Breast epithelium (tissue), 4 donors: ENCODE measurements at regions not wholly inside any gene's neighbourhood (a gene's known extent, or its start where the extent isn't known, plus 50 kb on each side); places are given as distances from the start of the nearest gene placed in this dataset.

Experiments
- DNase-seq, 2 donors: peaks; one replicate each; pipeline ENCODE4 v3.0.0-alpha.2; 2019; ENCODE audit warnings: low spot score in 2 of 2
- H3K27ac ChIP-seq, 2 donors: fragments of 200-600 bp; sonication (generic) in 1 of 2; one replicate each; pipeline ENCODE4 v1.5.1; 2016 to 2019; ENCODE audit warnings: mild to moderate bottlenecking in 1 of 2
- H3K27me3 ChIP-seq, 2 donors: fragments of 200-600 bp; sonication (generic) in 1 of 2; one replicate each; pipeline versions ENCODE4 v1.5.1 to v1.6.0; 2017 to 2019; ENCODE audit warnings: control low read depth in 1 of 2, mild to moderate bottlenecking in 1 of 2
- H3K36me3 ChIP-seq: fragments of 200-600 bp; one replicate; pipeline ENCODE4 v1.5.1; 2019
- H3K4me1 ChIP-seq, 2 donors: fragments of 200-600 bp; sonication (generic); one replicate each; pipeline ENCODE4 v1.5.1; 2016 to 2019; ENCODE audit warnings: control low read depth in 1 of 2
- H3K4me3 ChIP-seq, 3 donors: fragments of 200-600 bp; sonication (generic); 1 replicate in 2 of 3; 2 replicates in 1 of 3; pipeline ENCODE4 v1.5.1; 2016 to 2019; ENCODE audit warnings: mild to moderate bottlenecking in 3 of 3, moderate library complexity in 2 of 3
- H3K9me3 ChIP-seq, 2 donors: fragments of 200-600 bp; sonication (generic) in 1 of 2; one replicate each; pipeline ENCODE4 v1.5.1; 2016 to 2019; ENCODE audit warnings: control low read depth in 1 of 2
- CTCF ChIP-seq, 3 donors: fragments of 450-650 bp; IDR thresholded peaks; one replicate each; pipeline ENCODE4 v1.5.1; 2016 to 2017; ENCODE audit warnings: antibody characterized with exemption in 3 of 3, mild to moderate bottlenecking in 3 of 3, moderate library complexity in 3 of 3
- POLR2A ChIP-seq: fragments of 450-650 bp; IDR thresholded peaks from one replicate; pipeline ENCODE4 v1.6.1; 2016; ENCODE audit warnings: antibody characterized with exemption, mild to moderate bottlenecking, moderate library complexity
- POLR2AphosphoS5 ChIP-seq, 3 donors: sonication (generic); formaldehyde crosslinking; IDR thresholded peaks; one replicate each; pipeline ENCODE4 v1.6.1; 2017; ENCODE audit warnings: antibody characterized with exemption in 3 of 3
- intact Hi-C: fragments of 100-400 bp; cut with DNase I; formaldehyde crosslinking; loops from one replicate; pipeline ENCODE4 v1.15.1; 2023; ENCODE audit warnings: low total_unique reads

DNA sequence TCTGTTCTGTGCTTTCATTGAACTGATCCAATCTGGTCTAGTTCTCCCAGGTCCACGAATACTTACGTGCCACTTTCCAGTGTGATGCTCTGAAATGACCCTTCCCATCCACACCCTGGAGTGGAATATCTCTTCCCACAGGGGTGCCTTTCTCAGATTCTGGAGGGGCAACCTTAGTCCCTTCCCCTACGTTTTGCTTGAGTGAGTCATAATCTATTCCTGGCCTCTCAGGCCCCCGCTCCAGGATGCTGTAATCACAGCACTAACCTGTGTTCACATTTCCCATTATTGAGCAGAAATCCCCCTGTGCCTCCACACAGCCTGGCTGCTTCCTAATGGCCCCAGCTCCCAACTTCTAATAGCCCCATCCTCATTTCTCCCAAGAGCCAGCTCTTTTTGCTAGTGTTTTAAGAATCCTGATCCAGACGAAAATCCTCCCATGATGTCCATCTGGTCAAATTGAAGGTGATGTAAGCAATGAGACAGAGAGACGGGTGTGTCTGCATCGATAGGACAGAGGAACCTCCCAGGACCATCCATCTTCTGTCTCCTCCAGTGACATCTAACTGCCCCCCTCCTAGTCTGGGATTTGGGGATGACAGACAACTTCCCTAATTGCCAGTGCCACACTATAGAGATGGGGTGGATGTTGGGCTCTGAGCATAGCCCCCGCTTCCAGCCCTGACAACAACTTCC lies 164.0 kb upstream of the MAF start:
- H3K27me3 ChIP-seq: no peaks in the 10 kb centered on the region
- H3K4me1 ChIP-seq: peaks cover 0 to 5% of the 10 kb centered on the region in 2 donors
- no peaks in the 10 kb centered on the region for H3K36me3 ChIP-seq
- no peaks in the 10 kb centered on the region for H3K9me3 ChIP-seq
- no peak for TF ChIP-seq POLR2AphosphoS5 (IDR thresholded peaks at IDR 0.05)
- no peak for TF ChIP-seq POLR2A
- no peak for TF ChIP-seq CTCF (IDR thresholded peaks at IDR 0.05)
- no peak overlapping the region for H3K4me3 ChIP-seq
- intact Hi-C loops: no loop called here
- no peak overlapping the region for H3K27ac ChIP-seq
- no peak for DNase-seq

DNA sequence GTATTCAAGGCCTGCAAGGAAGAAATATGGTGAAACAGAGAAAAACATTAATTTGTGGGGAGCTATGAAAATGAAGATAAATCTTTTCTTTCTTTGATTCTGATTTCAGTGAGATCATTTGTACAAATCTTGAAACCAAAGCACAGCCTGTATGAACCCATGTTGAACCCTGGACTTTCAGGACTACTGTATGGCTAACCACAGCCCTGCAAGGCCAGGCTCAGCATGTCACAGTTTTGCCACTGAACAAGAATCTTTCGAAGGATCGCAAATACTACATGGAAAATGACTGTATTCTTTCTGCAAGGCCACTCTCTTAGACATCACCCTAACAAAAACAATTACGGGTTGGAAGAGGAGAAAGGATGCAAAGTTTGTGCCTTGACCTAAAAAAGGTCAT lies 161.7 kb upstream of the MAF start:
- Histone ChIP-seq H3K9me3 (no peaks in the 10 kb centered on the region), H3K4me3 (no peak overlapping the region), H3K4me1 (no peaks in the 10 kb centered on the region), H3K27ac (no peak overlapping the region), H3K27me3 (no peaks in the 10 kb centered on the region), H3K36me3 (no peaks in the 10 kb centered on the region)
- intact Hi-C loops: no loop called here
- TF ChIP-seq CTCF (IDR thresholded peaks at IDR 0.05) (no peak), POLR2A (no peak), POLR2AphosphoS5 (IDR thresholded peaks at IDR 0.05) (no peak)
- no peak for DNase-seq

- H3K9me3 ChIP-seq: no peaks in the 10 kb centered on the region
- TF ChIP-seq POLR2A (no peak), POLR2AphosphoS5 (IDR thresholded peaks at IDR 0.05) (no peak), CTCF (IDR thresholded peaks at IDR 0.05) (no peak)
- no peaks in the 10 kb centered on the region for H3K36me3 ChIP-seq
- H3K4me3 ChIP-seq: no peak overlapping the region
- no peak for DNase-seq
- peaks cover 0 to 5% of the 10 kb centered on the region in 2 donors for H3K4me1 ChIP-seq
- H3K27me3 ChIP-seq: no peaks in the 10 kb centered on the region
- no peak overlapping the region for H3K27ac ChIP-seq
- intact Hi-C loops: no loop called here
These were observed 158.2 kb upstream of the MAF start for GRCh38 chr16:79758615-79759346.

- Histone ChIP-seq H3K9me3 (no peaks in the 10 kb centered on the region), H3K4me1 (peaks cover 0 to 5% of the 10 kb centered on the region in 2 donors), H3K27ac (no peak overlapping the region), H3K36me3 (no peaks in the 10 kb centered on the region), H3K4me3 (no peak overlapping the region), H3K27me3 (no peaks in the 10 kb centered on the region)
- intact Hi-C loops: no loop called here
- no peak for DNase-seq
- TF ChIP-seq POLR2A: no peak
- no peak for TF ChIP-seq CTCF (IDR thresholded peaks at IDR 0.05)
- TF ChIP-seq POLR2AphosphoS5 (IDR thresholded peaks at IDR 0.05): no peak
These were observed 157.4 kb upstream of the MAF start for GRCh38 chr16:79757968-79758367.

GRCh38 chr16:79757163-79757562 lies 156.6 kb upstream of the MAF start:
- H3K27me3 ChIP-seq: no peaks in the 10 kb centered on the region
- H3K4me3 ChIP-seq: no peak overlapping the region
- DNase-seq: no peak
- TF ChIP-seq POLR2AphosphoS5 (IDR thresholded peaks at IDR 0.05) (no peak), CTCF (IDR thresholded peaks at IDR 0.05) (no peak), POLR2A (no peak)
- no peaks in the 10 kb centered on the region for H3K9me3 ChIP-seq
- intact Hi-C loops: no loop called here
- no peaks in the 10 kb centered on the region for H3K36me3 ChIP-seq
- peaks cover 0 to 6% of the 10 kb centered on the region in 2 donors for H3K4me1 ChIP-seq
- no peak overlapping the region for H3K27ac ChIP-seq
